ENCODE measurements at regions not wholly inside any gene's neighbourhood (a gene's known extent, or its start where the extent isn't known, plus 50 kb on each side); places are given as distances from the start of the nearest gene placed in this dataset.

DNA sequence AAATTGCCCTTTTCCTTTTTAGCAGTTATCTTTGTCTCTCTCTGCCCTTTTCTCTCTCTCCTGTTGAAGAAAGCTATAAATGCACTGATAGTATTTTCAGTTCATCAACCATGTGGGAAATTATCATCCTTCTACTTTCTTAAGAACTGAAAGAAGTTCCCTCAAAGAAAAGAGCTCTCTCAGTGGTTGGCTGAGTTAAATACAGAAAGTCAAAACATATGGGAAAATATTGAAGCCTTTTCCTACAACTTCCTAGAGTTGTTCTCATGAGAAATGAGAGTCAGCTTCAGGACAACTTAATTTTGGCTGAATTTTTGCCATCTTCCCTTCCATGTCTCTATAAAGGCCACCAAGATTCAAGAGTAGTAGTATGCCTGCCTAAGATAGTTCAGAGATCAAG, 96.7 kb downstream of the NFKBIZ start:
- no peaks in the 10 kb centered on the region for H3K27me3 Mint-ChIP-seq (ENCODE audit: low read depth, poor library complexity)
- no peak overlapping the region for H3K4me3 Mint-ChIP-seq
- TF ChIP-seq, protein P1, sequence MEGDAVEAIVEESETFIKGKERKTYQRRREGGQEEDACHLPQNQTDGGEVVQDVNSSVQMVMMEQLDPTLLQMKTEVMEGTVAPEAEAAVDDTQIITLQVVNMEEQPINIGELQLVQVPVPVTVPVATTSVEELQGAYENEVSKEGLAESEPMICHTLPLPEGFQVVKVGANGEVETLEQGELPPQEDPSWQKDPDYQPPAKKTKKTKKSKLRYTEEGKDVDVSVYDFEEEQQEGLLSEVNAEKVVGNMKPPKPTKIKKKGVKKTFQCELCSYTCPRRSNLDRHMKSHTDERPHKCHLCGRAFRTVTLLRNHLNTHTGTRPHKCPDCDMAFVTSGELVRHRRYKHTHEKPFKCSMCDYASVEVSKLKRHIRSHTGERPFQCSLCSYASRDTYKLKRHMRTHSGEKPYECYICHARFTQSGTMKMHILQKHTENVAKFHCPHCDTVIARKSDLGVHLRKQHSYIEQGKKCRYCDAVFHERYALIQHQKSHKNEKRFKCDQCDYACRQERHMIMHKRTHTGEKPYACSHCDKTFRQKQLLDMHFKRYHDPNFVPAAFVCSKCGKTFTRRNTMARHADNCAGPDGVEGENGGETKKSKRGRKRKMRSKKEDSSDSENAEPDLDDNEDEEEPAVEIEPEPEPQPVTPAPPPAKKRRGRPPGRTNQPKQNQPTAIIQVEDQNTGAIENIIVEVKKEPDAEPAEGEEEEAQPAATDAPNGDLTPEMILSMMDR (IDR thresholded peaks at IDR 0.05), result no peak
- no peaks in the 10 kb centered on the region for H3K9me3 Mint-ChIP-seq
- H3K4me1 Mint-ChIP-seq, result peaks cover 5% of the 10 kb centered on the region
- H3K36me3 Mint-ChIP-seq (ENCODE audit: low read depth), result no peaks in the 10 kb centered on the region
- H3K27ac Mint-ChIP-seq, result no peak overlapping the region
- no peak for DNase-seq

DNA sequence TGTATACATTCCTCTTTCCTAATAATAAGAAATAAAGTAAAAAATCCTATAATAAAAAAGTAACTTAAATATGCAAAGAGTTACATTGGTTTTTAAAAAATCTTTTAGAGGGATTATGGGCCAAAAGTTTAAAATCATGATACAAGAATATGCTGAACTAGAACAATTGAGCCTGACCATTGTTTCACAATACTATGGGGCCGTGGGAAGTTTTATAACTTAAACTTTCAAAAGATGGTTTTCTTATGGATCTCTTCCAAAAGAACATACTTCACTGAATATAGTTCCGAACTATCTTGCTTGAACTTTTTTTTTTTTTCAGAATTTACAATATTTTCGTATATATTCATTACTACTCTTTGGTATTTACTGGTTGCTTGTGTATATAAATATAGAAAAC, 97.6 kb downstream of the NFKBIZ start:
- H3K4me3 Mint-ChIP-seq, result no peak overlapping the region
- H3K4me1 Mint-ChIP-seq, result peaks cover 5% of the 10 kb centered on the region
- no peaks in the 10 kb centered on the region for H3K36me3 Mint-ChIP-seq (ENCODE audit: low read depth)
- no peaks in the 10 kb centered on the region for H3K9me3 Mint-ChIP-seq
- H3K27ac Mint-ChIP-seq, result no peak overlapping the region
- TF ChIP-seq, protein P1 (IDR thresholded peaks at IDR 0.05), result no peak
- DNase-seq, result no peak
- H3K27me3 Mint-ChIP-seq (ENCODE audit: low read depth, poor library complexity), result no peaks in the 10 kb centered on the region

DNA sequence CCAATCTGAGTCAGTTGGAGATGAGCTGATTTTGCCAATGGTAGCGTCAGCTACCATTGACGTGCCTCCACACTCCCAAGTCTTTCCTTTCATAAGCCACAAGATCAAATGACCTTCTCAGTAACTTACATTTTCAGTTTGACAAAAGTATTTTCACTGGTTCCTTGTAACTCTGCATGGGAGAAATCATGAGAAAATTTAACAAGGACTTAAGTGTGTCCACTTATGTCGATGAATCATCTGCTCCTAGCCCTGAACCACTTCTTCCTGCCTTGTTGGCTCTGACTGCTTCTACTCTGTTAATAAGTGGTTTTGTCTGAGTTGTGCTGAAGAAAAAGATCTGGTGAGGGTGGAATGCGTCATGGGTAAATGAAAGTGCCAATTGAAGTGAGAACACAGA, 101.2 kb downstream of the NFKBIZ start:
- H3K9me3 Mint-ChIP-seq, result no peaks in the 10 kb centered on the region
- H3K27me3 Mint-ChIP-seq (ENCODE audit: low read depth, poor library complexity), result peaks cover 2% of the 10 kb centered on the region
- no peaks in the 10 kb centered on the region for H3K36me3 Mint-ChIP-seq (ENCODE audit: low read depth)
- H3K4me3 Mint-ChIP-seq, result no peak overlapping the region
- no peaks in the 10 kb centered on the region for H3K4me1 Mint-ChIP-seq
- DNase-seq, result no peak
- TF ChIP-seq, protein P1 (IDR thresholded peaks at IDR 0.05), result no peak
- H3K27ac Mint-ChIP-seq, result no peak overlapping the region

DNA sequence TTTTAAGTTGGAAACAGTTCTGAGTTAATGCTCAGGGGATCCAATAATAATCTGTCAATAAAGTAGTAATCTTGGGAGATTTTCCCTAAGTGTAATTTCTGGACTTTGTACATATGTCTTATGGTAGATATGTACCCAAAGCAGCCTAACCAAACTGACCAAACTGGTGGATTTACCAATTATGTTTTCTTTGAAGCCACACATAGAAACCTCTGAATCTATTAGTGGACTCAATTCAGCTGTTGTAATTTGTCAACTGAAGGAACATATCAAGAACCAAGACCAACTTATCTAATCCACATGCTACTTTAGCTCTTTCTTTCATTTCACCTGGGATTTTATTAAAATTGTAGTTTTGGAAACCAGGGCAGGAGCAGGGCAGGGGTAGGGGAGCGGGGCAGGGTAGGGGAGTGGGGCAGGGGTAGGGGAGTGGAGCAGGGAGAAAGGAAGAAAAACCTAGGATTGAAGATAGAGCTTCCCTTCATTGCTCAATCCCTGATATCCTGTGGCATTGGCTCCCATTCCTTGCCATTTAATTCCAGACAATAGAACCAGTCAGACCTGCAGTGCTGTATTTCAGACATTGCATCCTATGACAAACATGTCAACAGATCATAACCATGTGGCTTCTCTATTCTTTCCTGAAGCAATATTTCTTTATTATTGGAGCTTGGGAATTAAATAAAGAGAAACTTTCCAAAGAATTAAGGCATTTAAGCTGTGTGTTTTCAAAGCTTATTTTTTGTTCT, 101.8 kb downstream of the NFKBIZ start:
- Mint-ChIP-seq H3K27ac (no peak overlapping the region), H3K27me3 (ENCODE audit: low read depth, poor library complexity) (peaks cover 7% of the 10 kb centered on the region), H3K4me1 (no peaks in the 10 kb centered on the region), H3K36me3 (ENCODE audit: low read depth) (no peaks in the 10 kb centered on the region), H3K9me3 (no peaks in the 10 kb centered on the region), H3K4me3 (no peak overlapping the region)
- DNase-seq, result no peak
- TF ChIP-seq, protein P1 (IDR thresholded peaks at IDR 0.05), result no peak

DNA sequence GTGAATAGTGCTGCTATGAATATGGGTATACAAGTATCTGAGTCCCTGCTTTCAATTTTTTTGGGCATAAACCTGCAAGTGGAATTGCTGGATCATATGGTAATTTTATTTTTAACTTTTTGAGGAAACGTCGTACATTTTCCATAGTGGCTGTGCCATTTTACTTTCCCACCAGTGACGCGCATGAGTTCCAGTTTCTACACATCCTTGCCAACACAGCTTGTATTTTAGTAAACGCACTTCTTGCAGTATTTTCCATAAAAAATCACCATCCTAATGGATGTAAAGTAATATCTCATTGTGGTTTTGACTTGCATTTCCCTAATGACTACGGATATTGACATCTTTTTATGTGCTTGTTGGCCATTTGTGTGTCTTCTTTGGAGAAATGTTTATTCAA, 105.0 kb downstream of the NFKBIZ start:
- TF ChIP-seq, protein P1 (IDR thresholded peaks at IDR 0.05), result no peak
- Mint-ChIP-seq H3K4me1 (no peaks in the 10 kb centered on the region), H3K4me3 (no peak overlapping the region), H3K9me3 (no peaks in the 10 kb centered on the region), H3K27me3 (ENCODE audit: low read depth, poor library complexity) (peaks cover 14% of the 10 kb centered on the region), H3K27ac (no peak overlapping the region), H3K36me3 (ENCODE audit: low read depth) (no peaks in the 10 kb centered on the region)
- no peak for DNase-seq

DNA sequence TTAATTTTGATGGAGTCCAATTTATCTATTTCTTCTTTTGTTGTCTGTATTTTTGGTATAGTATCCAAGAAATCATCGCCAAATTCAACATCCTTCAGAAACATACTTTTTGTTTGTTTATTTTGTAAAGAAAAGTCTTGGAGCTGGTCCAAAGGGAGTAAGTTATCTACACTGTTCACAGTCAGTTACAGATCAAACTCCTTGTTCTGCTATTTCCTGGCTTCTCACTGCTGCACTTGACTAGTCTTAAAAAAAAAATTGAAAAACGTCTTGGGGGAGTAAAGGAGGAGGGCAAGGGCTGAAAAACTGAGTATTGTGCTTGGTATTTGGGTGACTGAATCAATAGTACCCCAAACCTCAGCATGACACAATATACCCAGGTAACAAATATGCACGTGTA, 105.6 kb downstream of the NFKBIZ start:
- Mint-ChIP-seq H3K36me3 (ENCODE audit: low read depth) (no peaks in the 10 kb centered on the region), H3K4me3 (no peak overlapping the region), H3K27ac (no peak overlapping the region), H3K9me3 (no peaks in the 10 kb centered on the region), H3K27me3 (ENCODE audit: low read depth, poor library complexity) (peaks cover 14% of the 10 kb centered on the region), H3K4me1 (no peaks in the 10 kb centered on the region)
- no peak for DNase-seq
- TF ChIP-seq, protein P1 (IDR thresholded peaks at IDR 0.05), result no peak
